WI38 (cell line): ENCODE measurements at regions not wholly inside any gene's neighbourhood (a gene's known extent, or its start where the extent isn't known, plus 50 kb on each side); places are given as distances from the start of the nearest gene placed in this dataset.

Experiments used
- H3K4me3 ChIP-seq: 2 replicates; pipeline ENCODE4 v1.5.1; 2011; ENCODE audit warnings: low read depth, mild to moderate bottlenecking, control low read depth, low read length
- TF ChIP-seq, protein P1 (sequence below): IDR thresholded peaks from 2 replicates; pipeline ENCODE4 v1.5.1; 2012; ENCODE audit warnings: low read depth, mild to moderate bottlenecking, control low read depth, low read length

DNA sequence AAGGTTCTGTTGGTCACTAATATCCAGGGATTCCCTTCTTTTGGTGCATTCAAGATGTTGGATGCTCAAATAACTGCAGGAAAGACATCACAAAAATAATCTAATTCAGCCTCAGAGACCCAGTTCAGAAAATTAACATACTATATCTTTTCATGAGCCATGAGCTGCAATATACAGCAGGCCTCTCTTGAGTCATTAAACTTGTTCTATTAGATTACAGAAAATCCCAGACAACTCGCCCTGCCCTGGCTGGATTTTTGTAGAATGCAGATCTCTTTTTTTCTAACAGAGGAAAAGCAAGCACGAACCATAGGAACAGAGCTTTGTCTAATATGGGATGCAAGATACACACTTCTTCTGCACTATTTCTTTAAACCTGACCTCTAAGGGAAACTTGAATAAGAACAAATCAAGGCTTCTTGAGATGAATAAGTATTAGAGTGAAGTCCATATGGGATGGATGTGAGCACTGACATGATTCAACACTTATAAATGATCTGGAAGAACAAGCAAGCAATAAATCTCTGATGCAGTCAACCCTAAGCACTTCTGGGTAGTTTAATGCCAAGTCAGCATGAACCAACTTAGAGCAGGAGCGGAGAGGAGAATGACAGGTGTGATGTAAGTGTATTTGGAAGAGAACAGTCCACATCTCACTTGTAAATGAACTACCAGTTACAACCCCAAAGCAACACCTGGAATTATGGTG is 70.7 kb upstream of the GNAO1 start:
- TF ChIP-seq, protein P1, sequence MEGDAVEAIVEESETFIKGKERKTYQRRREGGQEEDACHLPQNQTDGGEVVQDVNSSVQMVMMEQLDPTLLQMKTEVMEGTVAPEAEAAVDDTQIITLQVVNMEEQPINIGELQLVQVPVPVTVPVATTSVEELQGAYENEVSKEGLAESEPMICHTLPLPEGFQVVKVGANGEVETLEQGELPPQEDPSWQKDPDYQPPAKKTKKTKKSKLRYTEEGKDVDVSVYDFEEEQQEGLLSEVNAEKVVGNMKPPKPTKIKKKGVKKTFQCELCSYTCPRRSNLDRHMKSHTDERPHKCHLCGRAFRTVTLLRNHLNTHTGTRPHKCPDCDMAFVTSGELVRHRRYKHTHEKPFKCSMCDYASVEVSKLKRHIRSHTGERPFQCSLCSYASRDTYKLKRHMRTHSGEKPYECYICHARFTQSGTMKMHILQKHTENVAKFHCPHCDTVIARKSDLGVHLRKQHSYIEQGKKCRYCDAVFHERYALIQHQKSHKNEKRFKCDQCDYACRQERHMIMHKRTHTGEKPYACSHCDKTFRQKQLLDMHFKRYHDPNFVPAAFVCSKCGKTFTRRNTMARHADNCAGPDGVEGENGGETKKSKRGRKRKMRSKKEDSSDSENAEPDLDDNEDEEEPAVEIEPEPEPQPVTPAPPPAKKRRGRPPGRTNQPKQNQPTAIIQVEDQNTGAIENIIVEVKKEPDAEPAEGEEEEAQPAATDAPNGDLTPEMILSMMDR = no peak
- H3K4me3 ChIP-seq = no peak overlapping the region

DNA sequence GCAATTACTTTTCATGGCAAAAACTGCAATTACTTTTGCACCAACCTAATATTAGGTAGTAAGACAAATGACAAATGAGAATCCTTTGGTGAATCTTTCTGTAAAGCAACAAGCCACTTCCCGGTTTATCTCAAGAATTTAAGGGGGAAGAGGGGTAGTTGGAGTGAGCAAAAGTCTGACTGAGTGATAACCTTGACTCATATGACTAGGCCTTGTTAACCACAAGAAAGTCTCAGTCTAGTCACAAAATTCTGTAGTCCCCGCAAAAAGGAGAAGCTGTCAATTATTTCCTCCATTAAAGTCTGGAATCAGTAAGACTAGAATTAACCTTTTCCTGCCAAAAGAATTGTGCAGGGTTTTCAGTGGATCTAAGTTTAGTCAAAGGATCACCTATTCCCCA is 72.2 kb upstream of the GNAO1 start:
- TF ChIP-seq, protein P1 = no peak
- no peak overlapping the region for H3K4me3 ChIP-seq

DNA sequence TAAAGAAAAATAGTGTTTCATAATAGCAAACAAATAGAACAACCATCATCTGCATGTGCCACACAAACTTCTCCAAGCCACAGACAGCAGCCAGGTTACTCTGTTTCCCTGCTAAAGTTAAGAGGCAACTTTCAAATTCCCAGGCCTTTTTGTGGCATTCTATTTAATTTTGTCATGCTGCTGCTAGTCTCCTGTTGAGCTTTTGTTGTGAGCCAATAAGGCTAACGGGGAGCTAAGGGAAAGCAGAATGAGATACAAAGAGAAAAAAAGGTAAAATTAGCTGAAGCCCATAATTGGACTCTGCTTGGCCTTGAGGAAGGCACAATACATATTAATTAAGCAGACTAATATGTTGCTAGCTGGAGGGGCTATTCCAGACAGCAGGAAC is 74.7 kb upstream of the GNAO1 start:
- H3K4me3 ChIP-seq = no peak overlapping the region
- TF ChIP-seq, protein P1 = no peak

DNA sequence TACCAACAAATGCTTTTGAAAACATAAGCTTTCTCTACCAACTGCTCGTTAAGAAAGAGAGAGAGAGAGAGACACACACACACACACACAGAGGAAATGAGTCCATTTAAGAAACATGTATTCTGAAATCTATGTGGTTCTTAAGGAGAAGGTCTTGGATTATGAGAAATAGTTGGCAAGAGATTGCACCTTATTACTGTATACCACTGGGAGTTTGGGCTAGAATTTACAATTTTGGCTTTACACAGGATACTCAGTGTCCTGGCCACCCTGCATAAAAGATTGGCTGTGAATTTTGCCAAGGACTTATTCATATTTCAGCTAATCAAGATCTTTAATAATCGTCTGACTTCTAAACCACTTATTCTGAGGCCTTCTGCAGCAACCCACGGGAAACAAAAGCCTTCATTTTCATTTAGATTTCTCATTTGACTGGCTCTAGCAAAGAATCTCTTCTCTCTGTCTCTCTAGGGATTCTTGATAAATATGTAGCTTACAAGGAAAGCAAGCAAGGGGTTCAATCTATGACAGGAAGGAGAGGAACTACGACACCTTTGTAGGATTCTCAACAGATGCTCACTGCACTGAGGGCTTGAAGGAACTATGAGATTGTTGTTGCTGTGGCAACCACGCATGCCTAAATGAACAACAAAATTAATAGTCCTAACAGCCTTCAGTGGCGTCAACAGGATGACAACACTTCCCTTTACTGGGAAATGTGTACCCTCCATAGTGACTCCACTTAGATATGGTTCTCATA is 75.3 kb upstream of the GNAO1 start:
- H3K4me3 ChIP-seq = no peak overlapping the region
- TF ChIP-seq, protein P1 = no peak

DNA sequence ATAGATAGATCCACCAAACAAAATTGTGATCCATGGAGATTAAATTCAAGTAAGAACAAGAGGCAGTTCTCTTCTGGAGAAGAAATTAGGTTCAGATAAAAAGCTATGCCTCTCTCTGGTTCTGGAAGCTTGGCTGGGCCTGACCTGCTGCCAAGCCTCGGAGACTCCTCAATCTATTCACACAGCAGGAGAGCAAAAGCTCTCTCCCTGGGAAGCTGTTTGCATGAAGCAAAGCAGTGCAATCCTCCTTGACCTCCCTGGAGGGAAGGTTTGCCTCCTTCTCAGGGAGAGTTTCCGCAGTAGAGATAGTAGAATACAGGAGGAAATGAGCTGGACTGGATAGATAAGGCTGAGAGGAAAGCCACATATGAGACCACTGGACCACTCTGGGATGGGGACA is 78.1 kb upstream of the GNAO1 start:
- TF ChIP-seq, protein P1 = no peak
- H3K4me3 ChIP-seq = no peak overlapping the region

DNA sequence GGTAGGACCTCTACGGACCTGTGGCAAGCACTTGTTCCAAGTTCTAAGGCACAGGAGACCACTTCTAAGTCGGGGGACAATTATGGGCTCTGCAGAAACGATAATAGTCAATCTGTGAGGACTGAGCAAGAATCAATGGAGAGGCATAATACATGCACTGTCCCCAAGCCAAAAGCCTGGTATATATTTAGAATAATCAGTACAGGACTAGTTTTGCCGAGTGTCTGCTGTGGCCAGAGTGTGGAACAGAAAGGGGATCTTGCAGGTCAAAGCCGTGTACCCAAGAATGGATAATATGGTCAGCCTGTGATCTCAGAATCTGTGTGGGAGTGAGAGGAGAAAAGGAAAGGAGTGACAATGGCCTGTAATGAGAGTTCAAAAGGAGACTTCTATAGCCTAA is 80.2 kb upstream of the GNAO1 start:
- TF ChIP-seq, protein P1 = no peak
- H3K4me3 ChIP-seq = no peak overlapping the region

DNA sequence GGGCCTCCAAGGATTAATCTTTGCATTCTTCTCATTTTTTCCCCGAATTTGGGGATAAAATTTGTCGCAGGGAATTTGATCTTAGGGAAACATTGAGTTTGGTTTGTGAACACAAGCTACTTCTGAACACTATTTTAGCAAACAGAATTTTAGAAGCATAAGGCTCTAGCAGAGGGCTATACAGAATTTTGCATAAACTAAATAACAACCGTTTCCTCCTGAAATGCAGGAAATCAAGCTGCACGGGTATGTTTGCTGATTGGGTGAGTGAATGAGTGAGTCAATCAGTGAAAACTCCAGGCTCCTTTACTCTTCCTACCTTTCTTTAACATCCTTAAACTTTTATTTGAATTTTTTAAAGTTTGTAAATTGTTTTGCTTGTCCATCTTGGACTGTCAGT is 81.3 kb upstream of the GNAO1 start:
- H3K4me3 ChIP-seq = no peak overlapping the region
- TF ChIP-seq, protein P1 = no peak
